GM19467 (cell line): ENCODE measurements at regions not wholly inside any gene's neighbourhood (a gene's known extent, or its start where the extent isn't known, plus 50 kb on each side); places are given as distances from the start of the nearest gene placed in this dataset.
"Not testable (repeated sequence)": the region's sequence is repeated elsewhere in the genome, so short reads cannot be mapped to it uniquely, and the experiment has no call there.

Source experiments
- ATAC-seq: cut with Tn5 transposase; IDR thresholded peaks from one replicate; pipeline ENCODE4 v1.9.1; 2021; ENCODE audit warnings: mild to moderate bottlenecking, moderate library complexity; ENCODE audit not compliant: unreplicated experiment

GRCh38 chr1:80410233-80410632, 1390.5 kb upstream of the ADGRL2 start:
- ATAC-seq, result no peak

GRCh38 chr1:80403471-80403893, 1397.0 kb upstream of the ADGRL4 start:
- ATAC-seq, result no peak

GRCh38 chr1:80402625-80403024, 1396.1 kb upstream of the ADGRL4 start:
- ATAC-seq, result no peak

- ATAC-seq, result no peak
These were observed 1395.2 kb upstream of the ADGRL4 start for GRCh38 chr1:80401757-80402156.

DNA sequence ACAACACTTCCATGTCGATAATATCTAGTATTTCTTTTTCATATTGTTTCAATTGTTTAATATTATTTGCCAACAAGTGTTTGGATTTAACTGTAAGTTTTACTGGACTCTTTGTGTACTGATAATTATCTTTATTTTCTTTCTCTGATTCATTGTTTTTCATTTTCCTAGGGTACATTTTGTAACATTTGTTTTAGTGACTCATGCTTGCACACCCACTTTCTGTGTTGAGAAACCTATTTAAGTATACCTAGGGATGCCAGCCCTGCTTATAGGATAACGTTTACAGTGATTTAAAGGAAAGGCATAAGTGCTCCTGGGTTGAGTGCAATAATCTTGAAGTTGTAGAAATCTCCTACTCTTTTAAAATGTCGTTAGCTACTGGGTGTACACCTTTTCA, 1386.0 kb upstream of the ADGRL4 start:
- no peak for ATAC-seq

- no peak for ATAC-seq
These were observed 1379.1 kb upstream of the ADGRL4 start for GRCh38 chr1:80385650-80386049.

- ATAC-seq, result no peak
These were observed 1378.4 kb upstream of the ADGRL4 start for GRCh38 chr1:80384959-80385358.

DNA sequence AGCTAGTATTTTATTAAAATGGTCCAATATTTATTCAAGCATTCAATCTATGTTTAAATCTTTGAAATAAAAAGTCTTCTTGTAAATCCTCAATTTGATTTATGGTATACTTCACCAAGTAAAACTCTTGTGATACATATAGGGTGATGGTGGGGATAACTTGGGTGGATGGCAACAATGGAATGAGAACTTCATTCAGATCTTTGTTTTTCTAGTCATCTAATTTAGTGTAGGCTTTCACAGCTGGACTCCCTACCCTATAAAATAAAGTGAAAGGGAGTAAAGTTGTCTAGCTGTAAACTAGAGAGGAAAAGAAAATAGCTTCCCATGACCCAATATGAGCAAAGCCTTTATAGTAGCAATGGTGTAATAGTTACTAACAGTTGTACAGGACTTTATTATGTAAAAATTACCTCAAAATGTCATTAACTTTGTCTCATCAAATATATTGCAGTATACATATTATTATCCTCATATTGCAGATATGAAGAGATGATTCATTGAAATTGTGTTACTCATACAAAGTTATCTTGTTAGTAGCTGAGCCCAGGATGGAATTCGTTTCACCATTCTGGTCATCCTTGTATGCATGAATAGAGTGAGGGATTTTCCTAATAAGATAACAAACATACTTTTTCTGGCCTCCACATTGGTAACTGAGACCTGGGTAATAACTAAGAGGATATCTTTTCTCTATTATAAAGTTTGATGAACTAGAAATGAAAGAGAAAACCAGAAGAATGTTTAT, 1377.7 kb upstream of the ADGRL4 start:
- no peak for ATAC-seq

GRCh38 chr1:80375662-80376061, 1369.1 kb upstream of the ADGRL4 start:
- ATAC-seq, result no peak

GRCh38 chr1:80375109-80375508, 1368.6 kb upstream of the ADGRL4 start:
- ATAC-seq, result no peak

DNA sequence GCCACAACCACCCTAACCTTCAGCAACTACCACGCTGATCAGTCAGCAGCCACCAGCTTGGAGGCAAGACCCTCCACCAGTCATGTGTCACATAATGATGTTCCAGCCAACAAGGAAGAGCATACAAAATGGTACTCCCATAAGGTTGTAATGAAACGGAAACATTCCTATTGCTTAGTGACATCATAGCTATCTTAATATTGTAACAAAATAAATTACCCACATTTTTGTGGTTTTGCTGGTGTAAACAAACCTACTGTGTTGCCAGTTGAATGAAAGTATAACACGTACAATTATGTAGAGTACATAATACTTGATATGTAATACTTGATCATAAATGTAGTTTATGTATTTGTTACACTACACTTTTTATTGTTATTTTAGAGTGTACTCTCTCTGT, 1363.2 kb upstream of the ADGRL4 start:
- no peak for ATAC-seq

DNA sequence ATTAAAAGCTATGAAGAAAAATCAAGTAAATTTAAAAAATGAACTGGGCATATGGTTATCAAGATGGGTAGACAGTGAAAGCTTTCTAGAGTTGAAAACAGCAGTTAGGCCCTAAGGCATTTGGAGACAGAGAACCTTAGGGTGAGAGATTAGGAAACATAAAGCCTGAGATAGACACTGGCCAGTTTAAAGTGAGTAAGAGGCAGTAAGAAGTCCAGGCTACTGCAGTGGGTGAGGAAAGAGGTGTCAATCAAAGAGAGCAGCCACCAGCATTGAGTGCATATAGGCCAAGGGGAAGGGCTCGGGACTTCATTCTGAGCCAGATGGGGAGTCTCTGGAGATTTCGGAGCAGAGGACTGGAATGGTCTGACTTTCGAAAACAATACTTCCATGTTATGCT, 1360.5 kb upstream of the ADGRL4 start:
- ATAC-seq, result no peak

- ATAC-seq, result no peak
These were observed 1359.0 kb upstream of the ADGRL4 start for GRCh38 chr1:80365359-80366021.

- ATAC-seq, result no peak
These were observed 1357.4 kb upstream of the ADGRL4 start for GRCh38 chr1:80363689-80364475.

GRCh38 chr1:80359666-80360065, 1353.1 kb upstream of the ADGRL4 start:
- no peak for ATAC-seq

DNA sequence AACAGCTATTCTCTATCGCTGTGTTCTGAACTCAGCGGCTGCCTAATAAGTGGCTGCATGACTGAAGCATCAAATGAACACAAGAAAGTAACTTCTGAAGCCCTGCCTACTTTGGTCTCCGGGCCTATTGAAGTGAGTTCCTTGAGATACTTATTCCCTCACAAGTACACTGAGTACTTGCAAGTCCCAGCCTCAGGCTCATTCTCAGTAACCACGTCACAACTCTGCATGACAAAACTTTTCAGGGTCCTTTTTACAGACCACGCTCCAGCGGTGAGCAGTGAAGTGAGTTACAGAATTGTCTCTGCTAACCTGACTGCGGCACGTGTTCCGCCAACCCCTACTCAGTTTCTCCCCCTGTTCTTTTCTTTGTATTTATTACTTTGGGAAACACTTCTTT, 1342.7 kb upstream of the ADGRL4 start:
- ATAC-seq, result no peak

DNA sequence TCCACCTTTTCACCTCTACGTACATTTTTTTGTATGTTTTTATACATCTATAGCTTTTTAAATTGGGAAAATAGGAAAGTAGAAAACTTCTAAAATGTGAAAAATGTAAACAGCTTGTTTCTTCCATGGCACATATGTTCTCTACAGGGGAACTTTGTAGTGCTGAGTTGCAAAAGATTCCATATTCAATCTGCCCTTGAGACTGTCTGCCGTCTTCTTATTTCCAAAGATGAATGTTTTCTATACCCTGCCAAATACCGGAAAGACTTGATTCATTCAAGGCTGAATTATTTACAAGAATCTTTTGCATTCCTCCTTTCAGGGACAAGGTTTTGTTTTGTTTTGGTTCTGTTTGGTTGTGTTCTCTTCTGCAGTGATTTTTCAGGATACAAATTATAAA, 1334.5 kb upstream of the ADGRL4 start:
- no peak for ATAC-seq

DNA sequence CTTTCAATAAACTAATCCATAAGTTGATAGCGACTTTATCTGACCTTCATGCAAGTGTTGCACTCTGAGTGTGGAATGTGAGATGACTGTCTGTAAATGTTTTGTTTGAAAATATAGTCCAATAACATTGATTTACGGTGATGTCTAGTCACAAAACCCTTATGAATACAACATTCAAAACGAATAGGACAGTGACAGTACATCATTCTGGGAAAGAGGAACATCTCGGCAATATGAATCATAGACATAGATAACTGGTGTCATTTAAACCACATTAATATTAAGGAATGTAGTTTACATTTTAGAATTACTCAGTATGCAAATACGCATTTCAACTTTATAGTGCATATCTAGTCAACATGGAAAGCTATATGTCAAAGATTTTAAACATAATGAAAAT, 1311.6 kb upstream of the ADGRL4 start:
- ATAC-seq, result no peak

GRCh38 chr1:80310703-80311245, 1304.2 kb upstream of the ADGRL4 start:
- no peak for ATAC-seq

GRCh38 chr1:80305466-80305865, 1298.9 kb upstream of the ADGRL4 start:
- ATAC-seq, result no peak

- ATAC-seq, result no peak
These were observed 1287.3 kb upstream of the ADGRL4 start for GRCh38 chr1:80293818-80294217.

GRCh38 chr1:80288750-80289149, 1282.2 kb upstream of the ADGRL4 start:
- not testable (repeated sequence) for ATAC-seq
